GM18505 (cell line): ENCODE measurements at regions not wholly inside any gene's neighbourhood (a gene's known extent, or its start where the extent isn't known, plus 50 kb on each side); places are given as distances from the start of the nearest gene placed in this dataset.
"Not testable (repeated sequence)": the region's sequence is repeated elsewhere in the genome, so short reads cannot be mapped to it uniquely, and the experiment has no call there.

Source experiments
- ATAC-seq: cut with Tn5 transposase; IDR thresholded peaks from one replicate; pipeline ENCODE4 v1.9.1; 2021; ENCODE audit not compliant: unreplicated experiment
- POLR2A ChIP-seq: IDR thresholded peaks from 4 replicates; pipeline ENCODE4 v1.6.1; 2011; ENCODE audit warnings: borderline replicate concordance; ENCODE audit not compliant: insufficient read depth, insufficient read length; ENCODE audit errors: extremely low read depth

GRCh38 chr5:18686253-18686652 is 1052.0 kb downstream of the TAF11L14 start:
- TF ChIP-seq POLR2A, result no peak
- no peak for ATAC-seq

GRCh38 chr5:18687429-18687828 is 1053.2 kb downstream of the TAF11L14 start:
- TF ChIP-seq POLR2A, result no peak
- ATAC-seq, result no peak

DNA sequence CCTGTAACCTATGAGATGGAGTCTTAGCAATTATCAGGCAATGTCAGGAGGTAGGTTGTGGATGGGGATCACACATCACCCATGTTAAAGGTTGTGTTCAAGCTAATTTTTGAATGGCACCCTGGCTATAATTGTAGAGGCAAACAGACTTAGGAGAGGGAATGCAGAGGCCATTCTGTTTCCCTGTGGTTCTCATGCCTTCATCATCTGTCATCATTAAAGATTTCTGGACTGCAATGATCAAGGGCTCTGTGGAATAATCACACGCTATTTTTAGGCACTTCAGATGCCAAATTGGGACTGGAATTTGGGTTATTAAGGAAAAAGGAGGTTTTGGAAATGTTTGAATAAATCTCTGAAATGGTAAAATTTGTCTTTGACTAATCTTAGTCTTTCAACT is 1065.4 kb downstream of the TAF11L14 start:
- TF ChIP-seq POLR2A, result no peak
- ATAC-seq, result no peak

- no peak for ATAC-seq
- TF ChIP-seq POLR2A, result no peak
These were observed 1068.6 kb downstream of the TAF11L14 start for GRCh38 chr5:18702821-18703220.

DNA sequence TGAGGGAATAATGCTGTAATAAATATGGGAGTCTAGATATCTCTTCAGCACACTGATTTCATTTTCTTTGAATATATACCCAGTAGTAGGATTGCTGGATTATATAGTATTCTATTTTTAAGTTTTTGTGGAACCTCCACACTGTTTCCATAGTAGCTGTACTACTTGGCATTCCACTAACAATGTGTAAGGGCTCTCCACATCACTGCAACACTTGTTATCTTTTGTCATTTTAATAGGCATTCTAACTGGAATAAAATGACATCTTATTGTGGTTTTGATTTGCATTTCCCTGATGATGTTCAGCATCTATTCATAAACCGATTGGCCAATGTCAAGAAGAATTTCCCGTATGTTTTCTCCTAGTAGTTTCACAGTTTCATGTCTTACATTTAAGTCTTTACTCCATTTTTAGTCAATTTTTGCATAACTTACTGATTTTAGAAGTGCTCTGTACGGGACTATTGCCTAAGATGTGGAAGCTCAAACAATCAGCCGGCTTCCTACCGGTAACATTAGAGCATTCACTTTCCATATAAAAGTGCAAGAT is 1078.8 kb downstream of the TAF11L14 start:
- ATAC-seq, result no peak

GRCh38 chr5:18720002-18720401 is 1085.7 kb downstream of the TAF11L14 start:
- peak; percentile 51 for ATAC-seq
- TF ChIP-seq POLR2A, result no peak

More for the DNA sequence above, 1078.8 kb downstream of the TAF11L14 start:
- TF ChIP-seq POLR2A, result no peak

DNA sequence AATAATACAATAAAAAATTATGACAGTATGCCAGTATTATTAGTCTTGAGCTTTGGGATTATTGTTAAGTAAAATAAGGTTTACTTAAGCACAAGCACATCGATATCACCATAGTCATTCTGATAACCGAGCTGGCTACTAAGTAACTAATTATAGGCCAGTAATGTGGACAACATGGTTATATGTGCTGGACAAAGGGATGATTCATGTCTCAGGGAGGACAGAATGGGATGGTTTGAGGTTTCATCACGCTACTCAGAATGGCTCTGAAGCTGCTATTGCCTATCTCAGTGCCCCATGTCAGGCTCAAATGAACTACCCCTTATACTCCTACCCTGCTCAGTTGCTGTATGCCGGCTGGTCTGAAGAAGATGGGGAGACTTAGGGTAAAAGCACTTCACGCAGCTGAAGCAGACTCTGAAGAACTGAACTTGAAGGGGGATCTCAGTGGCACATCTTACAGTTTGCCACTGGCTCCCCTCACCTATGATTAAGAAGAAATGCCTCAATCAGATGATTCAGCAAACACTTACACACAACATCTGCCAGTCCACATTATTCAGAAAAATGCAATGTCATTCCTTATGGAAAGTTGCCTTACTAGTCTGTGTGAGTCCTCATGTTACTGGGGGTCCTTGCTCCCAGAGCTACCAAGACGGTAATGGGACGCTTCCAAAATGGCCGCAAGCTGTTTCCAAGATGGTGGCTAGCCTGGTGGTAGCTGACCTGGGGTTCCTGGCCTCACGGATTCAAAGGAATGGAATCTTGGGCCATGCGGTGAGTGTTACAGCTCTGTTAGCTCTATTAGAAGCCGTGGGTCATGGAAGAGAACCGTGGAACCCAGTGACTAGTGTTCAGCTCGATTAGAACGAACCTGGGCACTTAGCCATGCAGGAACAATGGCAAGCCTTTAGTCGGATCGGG is 1098.6 kb downstream of the TAF11L14 start:
- no peak for ATAC-seq
- no peak for TF ChIP-seq POLR2A

GRCh38 chr5:18736051-18736398 is 1101.8 kb downstream of the TAF11L14 start:
- no peak for TF ChIP-seq POLR2A
- no peak for ATAC-seq

- ATAC-seq, result not testable (repeated sequence)
These were observed 1102.5 kb downstream of the TAF11L14 start for GRCh38 chr5:18736736-18737135.

- ATAC-seq, result no peak
- no peak for TF ChIP-seq POLR2A
These were observed 1106.0 kb downstream of the TAF11L14 start for GRCh38 chr5:18740301-18740700.

DNA sequence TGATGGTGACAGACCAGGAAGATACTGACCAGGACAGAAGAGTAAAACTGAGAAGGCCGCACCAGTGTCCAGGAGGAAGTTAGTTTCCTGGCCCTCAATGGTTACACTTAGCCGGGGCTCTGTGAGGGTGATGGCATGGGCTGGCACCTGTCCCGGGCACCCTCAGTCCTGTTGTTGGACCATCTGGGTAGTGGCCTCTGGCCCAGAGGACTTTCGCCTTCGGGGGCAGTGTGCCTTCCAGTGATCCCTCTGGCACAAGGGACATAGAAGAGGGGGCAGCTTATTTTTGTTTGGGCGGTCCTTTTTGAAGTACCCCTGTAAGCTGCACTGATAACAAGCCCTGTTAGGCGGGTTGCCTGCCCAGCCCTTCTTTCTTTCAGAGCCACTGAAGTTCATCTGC is 1108.6 kb downstream of the TAF11L14 start:
- ATAC-seq, result no peak

DNA sequence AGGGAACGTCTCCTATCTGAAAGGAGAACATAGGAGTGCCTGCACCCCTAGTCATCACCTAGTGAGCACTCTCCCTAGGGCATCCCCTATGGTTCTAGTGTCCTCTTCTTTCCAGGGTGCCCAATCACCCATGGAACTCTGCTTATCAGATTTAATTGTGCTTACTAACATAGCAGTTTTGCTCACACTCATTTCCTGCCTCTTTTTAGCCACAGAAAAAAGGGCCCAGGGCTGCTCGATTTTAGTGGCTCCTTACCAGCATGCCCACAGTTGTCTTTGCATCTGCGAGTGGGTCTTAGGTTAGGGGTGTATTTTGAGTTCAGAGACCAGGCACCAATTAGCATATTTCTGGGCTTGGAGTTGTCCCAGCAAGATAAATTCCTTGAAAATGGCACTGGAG is 1110.2 kb downstream of the TAF11L14 start:
- ATAC-seq, result no peak
- TF ChIP-seq POLR2A, result no peak

More for the DNA sequence above, 1108.6 kb downstream of the TAF11L14 start:
- TF ChIP-seq POLR2A, result no peak

GRCh38 chr5:18745042-18745987 is 1111.1 kb downstream of the TAF11L14 start:
- TF ChIP-seq POLR2A, result no peak
- peak; percentile 29 for ATAC-seq
